GM12892 (cell line): ENCODE measurements at regions not wholly inside any gene's neighbourhood (a gene's known extent, or its start where the extent isn't known, plus 50 kb on each side); places are given as distances from the start of the nearest gene placed in this dataset.
"Not testable (repeated sequence)": the region's sequence is repeated elsewhere in the genome, so short reads cannot be mapped to it uniquely, and the experiment has no call there.

Experiments used
- DNase-seq: peaks from one replicate; pipeline ENCODE4 v3.0.0; 2011; ENCODE audit not compliant: insufficient read length
- FAIRE-seq: peaks from 2 replicates; lab custom pipeline; 2011; peaks lifted over from hg19 to GRCh38; lab: Jason Lieb, UNC
- POLR2A ChIP-seq: IDR thresholded peaks from 2 replicates; pipeline ENCODE4 v1.6.1; 2011; ENCODE audit warnings: low read depth, low read length, control low read depth
- POLR2AphosphoS5 ChIP-seq: IDR thresholded peaks from 2 replicates; pipeline ENCODE4 v1.6.1; 2011; ENCODE audit warnings: low read depth, low read length, control low read depth
- TAF1 ChIP-seq: IDR thresholded peaks from 2 replicates; pipeline ENCODE4 v1.6.1; 2011; ENCODE audit warnings: low read depth, mild to moderate bottlenecking, control low read depth, low read length, borderline replicate concordance

- TF ChIP-seq POLR2A (no peak), POLR2AphosphoS5 (no peak), TAF1 (no peak)
- no peak for FAIRE-seq
- DNase-seq, result no peak
These were observed 129.0 kb upstream of the FAM47B start for GRCh38 chrX:34813618-34814017.

GRCh38 chrX:34826964-34827363 is 115.6 kb upstream of the FAM47B start:
- FAIRE-seq (no peak), DNase-seq (no peak)
- no peak for TF ChIP-seq POLR2AphosphoS5
- TF ChIP-seq POLR2A, result no peak
- TF ChIP-seq TAF1, result no peak

- no peak for TF ChIP-seq POLR2A
- TF ChIP-seq TAF1, result no peak
- no peak for TF ChIP-seq POLR2AphosphoS5
- no peak for DNase-seq
- FAIRE-seq, result peak; percentile 21
These were observed 103.1 kb upstream of the FAM47B start for GRCh38 chrX:34839451-34839850.

- not testable (repeated sequence) for FAIRE-seq, DNase-seq
These were observed 101.4 kb upstream of the FAM47B start for GRCh38 chrX:34841205-34841604.

- no peak for FAIRE-seq
- no peak for TF ChIP-seq POLR2AphosphoS5
- TF ChIP-seq TAF1, result no peak
- no peak for TF ChIP-seq POLR2A
- DNase-seq, result no peak
These were observed 94.3 kb upstream of the FAM47B start for GRCh38 chrX:34848281-34848680.

- DNase-seq (no peak), FAIRE-seq (no peak)
- TF ChIP-seq TAF1, result no peak
- no peak for TF ChIP-seq POLR2A
- no peak for TF ChIP-seq POLR2AphosphoS5
These were observed 93.2 kb upstream of the FAM47B start for GRCh38 chrX:34849371-34849770.

GRCh38 chrX:34859191-34859590 is 83.4 kb upstream of the FAM47B start:
- no peak for DNase-seq
- no peak for FAIRE-seq
- TF ChIP-seq TAF1 (no peak), POLR2A (no peak), POLR2AphosphoS5 (no peak)

- no peak for FAIRE-seq
- TF ChIP-seq TAF1, result no peak
- TF ChIP-seq POLR2A, result no peak
- no peak for TF ChIP-seq POLR2AphosphoS5
- DNase-seq, result no peak
These were observed 78.7 kb upstream of the FAM47B start for GRCh38 chrX:34863906-34864305.

GRCh38 chrX:34866646-34867045 is 76.0 kb upstream of the FAM47B start:
- TF ChIP-seq POLR2A (no peak), POLR2AphosphoS5 (no peak), TAF1 (no peak)
- DNase-seq (no peak), FAIRE-seq (no peak)

GRCh38 chrX:34868633-34869032 is 74.0 kb upstream of the FAM47B start:
- DNase-seq, result no peak
- FAIRE-seq, result no peak
- TF ChIP-seq POLR2AphosphoS5, result no peak
- TF ChIP-seq POLR2A, result no peak
- TF ChIP-seq TAF1, result no peak

GRCh38 chrX:34873500-34874225 is 68.9 kb upstream of the FAM47B start:
- DNase-seq, result no peak
- no peak for TF ChIP-seq POLR2AphosphoS5
- TF ChIP-seq TAF1, result no peak
- FAIRE-seq, result no peak

GRCh38 chrX:34874763-34875162 is 67.8 kb upstream of the FAM47B start:
- FAIRE-seq (no peak), DNase-seq (no peak)
- no peak for TF ChIP-seq POLR2A
